Stimulated activated CD4-positive, alpha-beta T cell treated with anti-CD3 and anti-CD28 coated beads, Interleukin-4, amount 100 ng/mL, for 48 hours (primary cell): ENCODE measurements at regions not wholly inside any gene's neighbourhood (a gene's known extent, or its start where the extent isn't known, plus 50 kb on each side); places are given as distances from the start of the nearest gene placed in this dataset.

Source experiments
- DNase-seq, 2 donors: peaks; one replicate each; pipeline ENCODE4 v3.0.0-alpha.2; 2020; ENCODE audit warnings: low read depth in 2 of 2

DNA sequence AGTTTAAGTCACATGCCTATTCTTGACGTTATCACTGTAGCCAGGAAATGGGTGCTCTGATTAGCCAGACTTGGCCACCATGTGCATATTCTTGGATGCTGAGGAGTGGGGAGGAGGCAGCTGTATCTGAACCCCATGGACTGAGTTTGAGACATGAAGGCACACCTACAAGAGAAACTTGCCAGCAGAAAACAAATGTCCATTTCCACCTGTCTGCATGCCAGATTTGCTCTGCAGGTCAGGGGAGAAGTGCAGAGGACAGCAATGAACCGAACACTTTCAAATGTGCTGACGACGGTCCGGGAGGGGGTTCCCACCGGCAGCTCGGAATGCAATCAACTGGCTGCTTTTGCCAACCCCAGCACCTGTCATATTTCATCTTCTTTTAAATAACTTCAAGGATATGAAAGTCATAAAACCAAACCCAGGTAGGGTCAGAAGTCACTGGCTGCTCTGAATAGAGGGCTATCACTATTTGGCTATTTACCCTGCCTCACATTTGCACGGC, 287.8 kb upstream of the N4BP1 start:
- DNase-seq = no peak

DNA sequence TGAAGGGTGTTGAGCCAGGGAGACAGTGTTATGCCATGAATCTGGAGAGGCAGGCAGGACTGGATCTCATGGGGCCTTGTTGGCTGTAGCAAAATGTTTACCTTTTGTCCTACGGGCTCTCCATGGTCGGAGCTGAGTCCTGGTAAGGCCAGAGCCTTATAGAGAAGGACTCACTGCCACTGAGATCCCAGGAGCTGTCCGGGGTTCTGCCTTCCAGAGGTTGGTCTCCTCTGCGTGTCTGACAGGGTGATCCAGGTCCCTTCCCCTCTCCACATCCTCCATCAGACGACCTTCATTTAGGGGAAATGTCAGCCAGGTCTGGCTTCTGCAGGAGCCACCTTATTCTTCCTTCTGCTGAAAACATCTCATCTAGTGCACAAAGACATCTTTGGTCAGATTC, 285.2 kb upstream of the N4BP1 start:
- no peak for DNase-seq

DNA sequence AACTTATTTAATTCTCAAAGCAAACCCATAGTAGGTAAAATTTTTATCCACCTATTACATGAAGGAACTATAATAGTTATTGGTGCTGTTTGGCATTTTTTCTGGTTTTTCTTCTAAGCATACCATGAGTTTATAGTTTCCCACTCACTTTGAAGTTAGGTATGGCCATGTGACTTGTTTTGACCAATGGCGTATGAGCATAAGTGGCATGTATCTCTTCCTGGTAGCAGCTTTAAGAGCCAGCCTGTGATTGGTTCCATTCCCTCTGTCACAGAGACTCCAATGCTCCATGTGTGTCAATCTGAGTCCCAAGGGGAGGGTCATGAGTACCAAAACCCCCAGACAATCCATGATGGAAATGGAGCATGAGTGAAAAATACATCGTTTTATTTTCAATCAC, 282.9 kb upstream of the N4BP1 start:
- no peak for DNase-seq

DNA sequence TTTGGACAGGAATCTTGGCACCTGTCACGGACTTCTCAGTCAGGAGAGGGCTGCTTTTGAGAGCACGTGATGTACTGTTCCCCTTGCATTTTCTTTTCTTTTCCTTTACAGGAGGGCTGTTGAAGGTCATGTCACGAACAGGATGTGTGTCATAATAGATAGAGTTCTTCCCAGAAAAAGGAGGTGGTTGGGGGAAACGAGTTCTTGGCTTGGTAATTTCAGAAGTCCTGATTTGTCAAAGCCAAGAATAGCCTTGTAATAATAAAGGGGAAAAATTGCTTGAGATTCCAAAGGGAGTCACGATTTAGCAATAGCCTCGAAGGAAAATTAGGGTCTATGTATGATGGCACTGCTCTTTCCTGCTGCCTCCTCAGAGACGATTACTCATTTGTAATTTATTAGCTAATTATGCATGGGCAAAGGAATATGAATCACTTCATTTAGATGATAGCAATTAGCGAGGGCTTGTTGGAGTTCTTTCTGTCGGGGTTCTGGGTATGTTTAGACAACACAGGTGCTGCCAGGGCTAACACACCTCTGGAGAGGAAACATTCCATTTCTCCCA, 277.7 kb upstream of the N4BP1 start:
- no peak for DNase-seq

DNA sequence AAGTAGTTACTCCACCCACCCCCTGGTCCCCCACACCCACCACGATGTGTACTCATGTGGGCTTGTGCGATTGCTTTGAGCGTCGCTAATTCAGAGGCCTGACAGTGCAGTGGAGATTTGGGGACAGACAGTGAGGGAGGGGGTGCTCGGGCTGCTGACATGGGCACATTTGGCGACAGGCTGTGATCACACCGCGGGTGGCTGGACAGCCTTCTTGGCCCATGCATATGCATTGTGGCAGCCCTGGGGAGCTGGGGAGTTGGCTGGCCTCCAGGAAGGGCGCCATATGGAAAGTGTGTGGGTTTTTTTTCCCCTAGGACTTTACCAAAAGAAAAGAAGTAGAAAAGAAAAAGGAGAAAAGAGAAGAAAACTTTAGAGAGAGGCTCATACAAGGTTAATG, 275.5 kb upstream of the N4BP1 start:
- no peak for DNase-seq

DNA sequence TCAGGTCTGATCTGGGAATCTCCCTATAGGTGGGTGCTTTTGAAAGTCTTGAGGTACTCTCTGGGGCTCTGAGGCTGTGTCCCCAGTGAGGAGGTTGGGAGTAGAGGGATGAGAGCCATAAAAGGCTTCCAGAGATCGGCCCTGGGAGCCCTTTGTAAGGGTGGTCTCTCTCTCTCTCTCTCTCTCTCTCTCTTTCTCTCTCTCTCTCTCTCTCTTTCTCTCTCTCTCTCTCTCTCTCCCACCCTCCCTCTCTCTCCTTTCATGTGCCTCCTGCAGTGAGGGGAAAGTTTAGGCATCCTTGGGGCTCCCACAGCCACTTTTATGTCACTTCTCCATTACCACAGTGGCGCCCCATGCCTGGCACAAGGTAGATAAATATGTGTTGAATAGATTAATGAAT, 271.3 kb upstream of the N4BP1 start:
- no peak for DNase-seq

DNA sequence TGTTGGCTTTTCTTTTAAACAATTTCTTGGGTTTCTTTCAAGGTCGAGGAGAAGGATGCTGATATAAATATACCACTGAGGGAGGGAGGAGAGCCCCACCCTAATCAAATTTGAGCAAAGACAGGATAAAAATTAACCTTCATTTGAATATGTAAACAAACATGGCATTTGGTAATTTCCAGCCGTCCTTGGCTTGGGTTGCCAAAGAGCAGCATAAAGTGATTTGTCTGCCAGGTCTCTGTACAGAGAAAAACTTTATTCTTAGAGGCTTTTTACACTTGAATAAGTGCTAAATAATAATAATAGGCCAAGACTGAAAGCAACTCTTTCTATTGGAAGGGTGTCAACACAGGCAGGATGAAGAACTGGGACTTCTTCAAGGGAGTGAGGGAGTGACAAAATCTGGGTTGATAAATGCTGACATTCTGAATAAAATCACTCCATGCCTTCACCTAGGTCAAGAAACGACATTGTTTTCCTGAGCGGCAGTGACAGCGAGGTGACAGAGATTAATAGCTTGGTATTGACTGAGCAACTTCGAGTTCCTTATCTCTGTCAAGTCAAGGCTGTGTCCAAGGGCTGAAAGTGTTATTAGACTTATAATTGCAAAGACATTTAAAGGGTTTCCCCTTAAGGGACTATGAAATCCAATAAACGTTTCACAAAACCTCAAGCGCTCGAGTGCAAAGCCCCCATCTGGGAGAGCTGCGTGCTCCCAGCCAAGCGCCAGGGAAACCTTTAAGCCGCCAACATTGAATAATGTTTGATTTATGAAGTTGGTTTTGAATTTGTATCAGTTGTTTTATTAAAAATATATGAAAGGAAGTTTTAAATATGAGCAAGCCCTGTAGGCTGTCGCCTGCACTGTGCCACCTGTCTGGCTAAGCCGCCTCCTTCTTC, 269.5 kb upstream of the N4BP1 start:
- no peak for DNase-seq

DNA sequence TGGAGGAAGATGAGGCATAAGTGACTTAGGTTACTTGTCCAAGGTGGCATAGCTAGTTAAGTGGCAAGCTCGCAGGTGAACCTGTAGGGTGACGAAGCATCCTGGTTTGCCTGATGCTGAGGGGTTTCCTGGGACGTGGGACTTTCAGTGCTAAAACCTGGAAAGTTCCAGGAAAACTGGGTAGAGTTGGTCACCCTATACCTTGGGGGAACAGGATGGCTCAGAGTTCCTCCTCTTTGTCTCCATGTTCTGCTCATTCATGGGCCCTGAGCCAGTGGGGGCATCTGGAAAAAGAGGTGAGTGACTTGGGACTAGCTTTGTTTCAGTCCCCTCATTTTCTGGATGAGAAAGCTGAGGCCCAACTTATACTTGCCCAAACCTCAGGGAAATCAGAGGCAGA, 268.0 kb upstream of the N4BP1 start:
- DNase-seq = no peak

DNA sequence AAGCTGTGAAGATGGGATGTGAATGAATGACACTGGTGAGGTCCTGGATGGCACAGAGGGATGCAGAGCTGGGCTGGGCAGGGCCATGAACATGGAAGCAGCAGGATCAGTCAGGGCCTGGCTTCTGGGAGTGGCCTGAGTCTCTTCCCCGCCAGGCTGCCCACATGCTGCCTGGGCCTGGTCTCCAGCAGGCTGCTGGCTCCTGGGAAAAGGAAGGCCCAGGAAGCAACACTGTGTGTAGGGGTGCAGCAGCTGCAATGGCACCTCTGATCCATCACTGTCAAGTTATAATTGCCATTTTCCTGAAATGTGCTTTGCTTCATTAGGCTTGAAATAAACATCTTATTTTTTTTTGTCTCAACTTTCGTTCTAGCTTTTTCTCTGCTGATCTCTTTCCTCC, 260.2 kb upstream of the N4BP1 start:
- no peak for DNase-seq

DNA sequence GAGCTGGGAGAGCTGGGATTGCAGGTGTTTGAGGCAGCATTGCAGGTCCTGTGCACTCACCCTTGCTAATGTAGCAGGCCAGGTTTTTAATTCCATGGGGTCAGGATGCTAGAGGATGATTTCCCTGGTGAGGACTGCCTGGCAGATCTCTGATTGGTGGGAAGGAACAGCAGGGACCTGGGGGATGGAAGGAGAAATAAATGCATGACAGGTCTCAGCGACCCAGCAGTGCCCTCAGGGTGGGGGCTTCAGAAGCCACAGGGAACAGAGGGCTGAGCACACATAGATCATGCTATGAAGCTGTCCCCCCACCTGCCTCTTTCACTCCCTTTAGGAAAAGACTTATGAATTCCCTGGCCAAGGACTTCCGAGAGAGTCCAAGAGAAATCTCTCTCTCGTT, 255.5 kb upstream of the N4BP1 start:
- DNase-seq = no peak

DNA sequence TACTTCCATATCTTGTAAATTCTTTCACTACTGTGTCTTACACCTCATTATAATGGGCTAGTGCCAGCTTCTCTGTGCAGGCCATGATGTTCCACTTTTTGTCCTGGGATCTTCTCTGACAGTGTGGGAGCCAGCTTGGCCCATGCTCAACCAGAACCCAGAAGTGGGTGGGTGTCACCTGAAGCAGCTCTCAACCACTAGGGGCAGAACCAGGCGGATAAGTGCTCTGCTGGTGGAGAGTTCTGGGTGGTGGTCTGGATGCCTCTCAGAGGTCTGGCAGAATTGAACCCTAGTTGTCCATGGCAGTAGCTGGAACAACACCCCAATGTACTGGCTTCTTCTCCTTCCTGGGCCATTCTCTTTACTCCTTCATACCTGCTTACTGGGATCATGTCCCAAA, 254.1 kb upstream of the N4BP1 start:
- no peak for DNase-seq

DNA sequence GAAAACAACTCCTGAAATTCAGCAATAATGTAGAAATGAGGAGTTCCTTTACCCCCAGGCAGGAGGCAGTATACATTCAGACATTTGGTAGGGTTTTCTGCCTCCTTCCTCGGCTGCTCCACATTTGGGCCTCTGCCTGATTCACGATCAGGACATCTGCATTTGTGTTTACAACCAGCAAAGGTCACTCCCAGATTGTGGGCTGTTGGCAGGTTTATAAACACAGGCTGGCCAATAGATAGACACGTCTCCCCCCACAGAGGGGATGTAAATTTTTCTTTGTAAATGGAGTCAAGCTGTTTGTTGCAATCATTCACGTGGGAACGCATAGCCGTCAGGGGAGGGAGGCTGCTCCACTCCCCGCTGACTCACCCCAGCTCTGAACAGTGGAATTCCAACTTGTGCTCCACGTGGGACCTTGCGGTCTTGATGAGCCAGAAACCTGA, 252.1 kb upstream of the N4BP1 start:
- no peak for DNase-seq

DNA sequence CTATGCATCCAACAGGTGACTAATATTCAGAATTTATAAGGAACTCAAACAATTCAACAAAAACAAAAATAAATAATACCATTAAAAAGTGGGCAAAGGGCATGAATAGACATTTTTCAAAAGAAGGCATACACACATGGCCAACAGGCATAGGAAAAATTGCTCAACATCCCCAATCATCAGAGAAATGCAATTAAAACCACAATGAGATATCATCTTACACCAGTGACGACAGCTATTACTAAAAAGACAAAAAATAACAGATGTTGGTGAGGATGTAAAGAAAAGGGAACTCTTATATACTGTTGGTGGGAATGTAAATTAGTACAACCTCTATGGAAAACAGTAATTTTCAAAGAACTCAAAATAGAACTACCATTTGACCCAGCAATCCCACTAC, 250.4 kb upstream of the N4BP1 start:
- DNase-seq = no peak

DNA sequence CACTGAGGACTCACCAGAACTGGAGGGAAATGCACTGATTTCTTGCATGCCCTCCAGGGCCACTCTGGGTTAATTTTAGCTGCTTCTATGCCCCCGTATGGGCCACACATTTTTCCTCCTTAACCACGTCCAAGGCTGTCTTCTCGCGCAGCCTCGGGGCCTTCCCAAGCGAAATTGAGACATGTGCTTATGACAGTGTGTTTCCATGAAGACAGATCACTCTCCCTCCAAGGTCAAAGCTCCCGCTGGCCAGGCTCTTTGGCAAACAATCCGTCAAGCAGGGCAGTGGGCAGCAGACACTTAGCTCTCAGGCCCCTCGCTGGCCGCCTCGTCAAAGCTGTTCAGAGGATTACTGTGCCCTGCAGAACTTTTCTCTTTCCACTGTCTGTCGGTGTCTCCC, 243.0 kb upstream of the N4BP1 start:
- no peak for DNase-seq

DNA sequence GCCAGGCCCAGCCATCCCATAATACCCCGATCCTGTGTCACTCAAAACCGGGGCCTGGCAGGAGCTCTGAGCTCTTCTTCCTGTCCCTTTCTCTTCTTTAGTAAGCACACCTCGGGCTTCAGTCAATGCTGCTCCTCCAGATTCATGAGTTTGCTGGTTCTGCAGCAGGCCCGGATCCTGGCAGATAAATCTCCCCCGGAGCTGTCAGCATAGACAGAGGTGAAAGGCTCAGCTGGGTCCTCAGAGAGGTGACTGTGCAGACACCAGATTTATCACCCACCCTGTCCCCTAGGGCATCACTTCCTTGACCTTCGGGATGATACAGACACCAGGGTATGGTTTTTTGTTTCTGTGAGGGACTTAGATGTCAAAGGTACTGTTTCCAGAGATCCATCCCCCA, 242.5 kb upstream of the N4BP1 start:
- DNase-seq = no peak

DNA sequence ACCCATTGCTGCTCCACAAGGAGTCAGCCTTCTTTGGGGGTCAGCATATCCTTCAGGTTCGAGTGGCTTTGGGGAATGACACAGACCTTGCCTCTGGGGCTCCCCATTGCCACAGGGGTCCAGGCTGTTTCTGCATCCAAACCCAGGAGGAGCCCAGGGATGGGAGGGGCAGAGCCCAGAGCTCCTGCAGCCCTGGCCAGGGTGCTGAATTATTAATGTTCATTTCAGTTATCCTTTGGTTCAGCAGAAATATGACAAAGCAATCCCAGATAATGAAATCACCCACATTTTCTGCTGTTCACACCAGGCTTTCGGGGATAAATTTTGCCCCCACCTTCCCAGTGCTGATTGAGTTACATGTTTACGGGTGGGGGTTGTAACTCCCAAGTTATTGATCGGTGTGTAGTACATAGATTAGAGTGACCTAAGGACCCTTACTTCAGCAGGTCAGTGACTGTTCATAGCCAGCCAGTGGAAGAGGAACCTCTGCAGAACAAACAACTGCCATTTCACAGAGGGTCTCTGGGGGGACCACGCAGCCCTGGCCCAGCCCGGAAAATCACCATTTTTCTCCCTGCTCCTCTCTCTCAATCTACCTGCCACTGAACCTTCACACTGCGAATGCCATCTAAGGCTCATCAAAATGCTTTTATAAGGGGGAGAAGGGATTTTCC, 240.3 kb upstream of the N4BP1 start:
- DNase-seq = no peak

DNA sequence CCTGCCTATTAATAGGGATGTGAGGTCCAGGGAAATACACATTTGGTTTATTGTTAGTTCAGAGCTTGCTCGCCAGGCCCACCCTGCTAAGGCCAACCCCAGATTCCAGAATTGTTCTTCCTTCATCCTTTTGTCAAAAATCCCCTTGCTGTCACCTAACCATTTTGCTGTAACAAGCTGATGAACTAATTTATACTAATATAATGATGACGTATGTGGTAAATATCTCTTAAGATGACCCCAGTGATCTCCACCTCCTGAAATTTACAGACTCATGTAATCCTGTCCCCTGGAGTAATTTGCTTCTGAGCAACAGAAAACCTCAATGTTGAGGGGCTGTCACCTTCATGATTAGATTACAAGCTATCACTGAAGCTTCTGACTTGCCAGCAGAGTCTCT, 236.3 kb upstream of the N4BP1 start:
- DNase-seq = no peak

DNA sequence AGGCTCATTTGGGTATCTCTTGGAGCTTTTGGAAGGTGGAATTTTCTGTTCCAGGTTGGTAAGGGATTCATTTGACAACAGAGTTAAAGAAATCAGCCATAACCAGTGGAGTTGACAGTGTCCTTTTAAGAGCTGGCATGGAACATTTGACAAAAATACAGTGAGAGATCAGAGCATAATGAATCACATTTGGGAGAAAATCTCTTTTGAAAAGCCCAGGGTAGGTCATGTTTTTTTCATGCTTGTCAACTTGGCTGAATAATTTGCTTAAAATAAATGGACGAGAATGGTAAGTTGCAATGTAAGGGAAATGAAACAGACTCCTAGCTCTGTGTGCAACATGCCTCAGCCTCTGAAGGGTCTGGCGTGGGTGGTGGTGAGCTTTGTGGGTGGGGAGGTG, 235.3 kb upstream of the N4BP1 start:
- no peak for DNase-seq

DNA sequence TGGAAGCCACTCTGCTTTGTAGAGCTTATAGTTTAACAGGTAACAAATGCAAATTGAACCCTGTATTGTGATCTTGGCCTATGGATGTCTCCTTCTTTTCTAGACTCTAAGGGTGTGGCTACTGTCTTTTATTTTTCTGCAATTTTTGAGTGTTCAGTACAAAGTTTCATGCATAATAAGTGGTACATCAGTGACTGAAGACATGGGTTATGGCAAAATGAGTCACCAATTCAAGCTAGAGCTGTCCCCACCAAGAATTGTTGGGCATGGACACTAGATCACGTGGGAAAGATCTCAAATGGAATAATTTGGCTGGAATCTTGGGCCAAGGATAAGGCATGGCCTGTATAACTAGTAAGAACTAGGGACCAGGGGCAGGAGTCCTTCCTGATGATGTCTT, 228.4 kb upstream of the N4BP1 start:
- DNase-seq = no peak

DNA sequence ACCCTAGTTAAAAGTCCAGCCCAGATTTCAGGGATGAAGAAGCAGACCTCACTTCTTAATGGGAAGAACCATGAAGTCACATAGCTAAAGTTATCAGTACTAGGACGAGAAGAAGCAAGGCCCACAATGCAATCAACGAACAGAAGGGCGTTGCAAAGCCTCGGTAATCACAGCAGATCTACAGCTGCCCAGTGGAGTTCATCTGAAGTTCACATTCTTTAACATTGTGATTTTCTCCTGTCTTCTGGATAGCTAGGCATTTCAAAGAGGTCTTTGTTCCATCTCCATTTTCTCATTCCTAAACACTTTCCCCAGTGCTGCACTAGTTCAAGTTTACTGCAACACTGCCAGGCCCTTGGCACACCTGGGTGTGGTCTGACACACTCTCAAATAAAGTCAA, 226.7 kb upstream of the N4BP1 start:
- no peak for DNase-seq

DNA sequence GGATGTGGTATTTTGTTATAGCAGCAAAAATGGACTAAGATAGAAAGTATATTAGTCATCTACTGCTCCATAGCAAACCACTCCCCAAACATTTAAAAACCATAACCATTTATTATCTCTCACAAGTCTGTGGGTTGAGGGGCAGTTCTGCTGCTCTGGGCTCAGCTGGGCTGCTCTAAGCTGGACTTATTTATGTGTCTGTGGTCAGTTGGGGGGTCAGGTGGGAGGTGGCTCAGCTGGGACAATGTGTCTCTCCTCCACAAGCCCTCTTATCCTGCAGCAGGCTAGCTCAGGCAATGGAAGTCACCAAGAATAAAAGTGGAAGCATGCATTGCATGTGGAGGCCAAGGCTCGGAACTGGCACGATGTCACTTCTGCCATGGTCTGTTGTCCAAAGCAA, 226.1 kb upstream of the N4BP1 start:
- DNase-seq = no peak

DNA sequence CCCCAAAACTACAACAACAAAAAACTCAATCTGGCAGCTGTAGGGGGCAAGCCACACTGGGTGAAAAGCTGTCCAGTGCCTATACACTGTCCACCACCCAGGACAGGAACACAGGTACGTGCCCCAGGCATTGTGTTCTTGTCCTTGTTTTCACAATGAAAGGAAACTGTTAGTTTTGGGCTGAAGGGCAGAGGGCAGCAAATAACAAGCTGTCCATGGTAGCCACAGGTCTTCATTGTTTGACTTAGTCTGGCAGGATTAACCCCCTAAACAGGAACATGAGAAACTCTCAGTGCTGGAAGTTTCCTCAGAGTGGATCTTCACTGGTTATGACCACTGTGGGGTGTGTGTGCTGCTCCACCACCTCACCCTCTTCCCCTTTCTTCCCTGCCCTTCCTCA, 224.6 kb upstream of the N4BP1 start:
- no peak for DNase-seq

DNA sequence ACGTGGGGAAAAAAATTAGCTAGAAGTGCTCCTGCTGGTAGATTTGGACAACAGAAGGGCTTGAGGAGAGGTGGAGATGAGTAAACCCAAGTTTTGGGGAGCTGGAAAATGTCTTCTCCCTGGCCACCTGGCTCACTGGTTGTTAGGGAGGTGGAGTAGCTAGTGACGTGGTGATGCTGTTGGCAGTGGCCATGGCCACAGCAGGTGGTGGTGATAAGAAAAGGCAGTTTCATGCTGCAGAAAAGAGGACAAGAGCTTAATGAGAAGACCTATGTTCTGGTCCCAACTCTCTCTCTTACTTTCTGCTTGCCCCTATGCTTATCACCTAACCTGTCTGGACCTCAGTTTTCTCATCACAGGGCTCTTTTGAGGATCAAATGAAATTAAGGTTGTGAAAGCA, 223.5 kb upstream of the N4BP1 start:
- no peak for DNase-seq
